Sigmoid colon (tissue), 6 donors: ENCODE measurements at regions not wholly inside any gene's neighbourhood (a gene's known extent, or its start where the extent isn't known, plus 50 kb on each side); places are given as distances from the start of the nearest gene placed in this dataset.

Experiments used
- DNase-seq: peaks from one replicate; pipeline ENCODE4 v3.0.0-alpha.2; 2019
- H3K27ac ChIP-seq, 4 donors: fragments of 200-600 bp; sonication (generic); one replicate each; pipeline ENCODE4 v1.5.1; 2016 to 2019; ENCODE audit warnings: mild to moderate bottlenecking in 1 of 4
- H3K27me3 ChIP-seq, 3 donors: fragments of 200-600 bp; sonication (generic); one replicate each; pipeline ENCODE4 v1.5.1; 2019; ENCODE audit warnings: mild to moderate bottlenecking in 1 of 3
- H3K36me3 ChIP-seq, 4 donors: fragments of 200-600 bp; sonication (generic); one replicate each; pipeline ENCODE4 v1.5.1; 2016 to 2019
- H3K4me1 ChIP-seq, 4 donors: fragments of 200-600 bp; sonication (generic); one replicate each; pipeline ENCODE4 v1.5.1; 2017 to 2019
- H3K4me3 ChIP-seq, 4 donors: fragments of 200-600 bp; sonication (generic); one replicate each; pipeline ENCODE4 v1.5.1; 2017 to 2019; ENCODE audit warnings: mild to moderate bottlenecking in 2 of 4, moderate library complexity in 1 of 4
- H3K9me3 ChIP-seq, 4 donors: fragments of 200-600 bp in 3 of 4; sonication (generic) in 3 of 4; one replicate each; pipeline versions ENCODE4 v1.5.1 to v1.6.1; 2013 to 2019
- EP300 ChIP-seq, 4 donors: sonication (generic); formaldehyde crosslinking; IDR thresholded peaks; one replicate each; pipeline ENCODE4 v1.6.1; 2017; ENCODE audit warnings: antibody characterized with exemption in 4 of 4
- POLR2A ChIP-seq, 2 donors: fragments of 450-650 bp; IDR thresholded peaks; one replicate each; pipeline ENCODE4 v1.6.1; 2016; ENCODE audit warnings: antibody characterized with exemption in 2 of 2, mild to moderate bottlenecking in 2 of 2, moderate library complexity in 2 of 2
- POLR2AphosphoS5 ChIP-seq, 4 donors: sonication (generic); formaldehyde crosslinking; IDR thresholded peaks; one replicate each; pipeline ENCODE4 v1.6.1; 2017; ENCODE audit warnings: antibody characterized with exemption in 4 of 4
- WGBS, 2 donors: extraction: QIAGEN DNeasy Blood & Tissue Kit; methylation state at CpG; one replicate each; pipeline ENCODE4 v1.1.7; 2013; 5-methylcytosine and 5-hydroxymethylcytosine counted together
- intact Hi-C: fragments of 100-400 bp; cut with DNase I; formaldehyde crosslinking; loops from one replicate; pipeline ENCODE4 v1.15.1; 2023
- TF ChIP-seq, protein P1 (sequence below), 4 experiments: fragments of 450-650 bp in 3 of 4; fragments of 200-600 bp in 1 of 4; IDR thresholded peaks; one replicate each; pipeline ENCODE4 v1.5.1; 2016 to 2019; ENCODE audit warnings: antibody characterized with exemption in 4 of 4, mild to moderate bottlenecking in 3 of 4, moderate library complexity in 2 of 4
- donor health status: healthy with polysubstance abuse.
- donor health status: healthy.

DNA sequence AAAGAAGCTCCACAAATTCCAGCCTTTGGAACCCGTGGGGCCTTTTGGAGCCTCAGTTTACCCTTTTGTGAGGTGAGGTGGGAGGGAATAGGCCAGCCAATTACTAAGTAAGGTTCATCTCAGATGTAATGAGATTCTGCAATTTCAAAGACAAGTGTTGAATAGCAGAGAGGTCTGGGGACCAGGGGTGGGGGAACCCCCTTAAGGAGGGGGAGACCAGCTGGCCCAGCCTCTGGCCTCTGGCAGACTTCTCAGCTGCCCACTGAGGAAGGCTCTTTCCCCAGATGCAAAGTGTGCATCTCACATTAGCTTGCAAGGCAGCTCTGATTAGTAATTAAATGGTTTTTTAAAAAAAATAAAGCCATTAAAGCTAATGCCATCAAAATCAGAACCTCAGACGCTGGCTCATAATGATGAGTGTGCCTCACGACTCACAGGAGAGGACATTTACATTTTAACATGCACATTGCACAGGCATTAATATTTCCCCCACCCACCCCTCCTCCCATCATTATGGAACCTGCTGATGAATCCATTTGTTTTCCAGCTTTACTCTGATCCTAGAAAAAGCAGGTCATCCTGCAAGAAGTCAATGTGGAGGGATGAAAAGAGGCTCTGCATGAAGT, 176.7 kb upstream of the TLE3 start:
- 83 to 84% methylated on average over 3 of the region's 3 CpGs for WGBS, 2 donors
- Histone ChIP-seq H3K27me3 (no peaks in the 10 kb centered on the region), H3K27ac (no peak overlapping the region), H3K4me1 (peaks cover 0 to 28% (median 27%) of the 10 kb centered on the region in 4 donors), H3K36me3 (no peaks in the 10 kb centered on the region), H3K4me3 (no peak overlapping the region), H3K9me3 (no peaks in the 10 kb centered on the region)
- TF ChIP-seq, protein P1, sequence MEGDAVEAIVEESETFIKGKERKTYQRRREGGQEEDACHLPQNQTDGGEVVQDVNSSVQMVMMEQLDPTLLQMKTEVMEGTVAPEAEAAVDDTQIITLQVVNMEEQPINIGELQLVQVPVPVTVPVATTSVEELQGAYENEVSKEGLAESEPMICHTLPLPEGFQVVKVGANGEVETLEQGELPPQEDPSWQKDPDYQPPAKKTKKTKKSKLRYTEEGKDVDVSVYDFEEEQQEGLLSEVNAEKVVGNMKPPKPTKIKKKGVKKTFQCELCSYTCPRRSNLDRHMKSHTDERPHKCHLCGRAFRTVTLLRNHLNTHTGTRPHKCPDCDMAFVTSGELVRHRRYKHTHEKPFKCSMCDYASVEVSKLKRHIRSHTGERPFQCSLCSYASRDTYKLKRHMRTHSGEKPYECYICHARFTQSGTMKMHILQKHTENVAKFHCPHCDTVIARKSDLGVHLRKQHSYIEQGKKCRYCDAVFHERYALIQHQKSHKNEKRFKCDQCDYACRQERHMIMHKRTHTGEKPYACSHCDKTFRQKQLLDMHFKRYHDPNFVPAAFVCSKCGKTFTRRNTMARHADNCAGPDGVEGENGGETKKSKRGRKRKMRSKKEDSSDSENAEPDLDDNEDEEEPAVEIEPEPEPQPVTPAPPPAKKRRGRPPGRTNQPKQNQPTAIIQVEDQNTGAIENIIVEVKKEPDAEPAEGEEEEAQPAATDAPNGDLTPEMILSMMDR (IDR thresholded peaks at IDR 0.05): no peak
- no peak for TF ChIP-seq EP300 (IDR thresholded peaks at IDR 0.05)
- no peak for TF ChIP-seq POLR2AphosphoS5 (IDR thresholded peaks at IDR 0.05)
- TF ChIP-seq POLR2A (IDR thresholded peaks at IDR 0.05): no peak
- intact Hi-C loops: loop anchor here (5.0 kb wide), 2 partner anchors 48 to 63 kb away; no protein-coding TSS in a partner anchor
- DNase-seq: no peak

DNA sequence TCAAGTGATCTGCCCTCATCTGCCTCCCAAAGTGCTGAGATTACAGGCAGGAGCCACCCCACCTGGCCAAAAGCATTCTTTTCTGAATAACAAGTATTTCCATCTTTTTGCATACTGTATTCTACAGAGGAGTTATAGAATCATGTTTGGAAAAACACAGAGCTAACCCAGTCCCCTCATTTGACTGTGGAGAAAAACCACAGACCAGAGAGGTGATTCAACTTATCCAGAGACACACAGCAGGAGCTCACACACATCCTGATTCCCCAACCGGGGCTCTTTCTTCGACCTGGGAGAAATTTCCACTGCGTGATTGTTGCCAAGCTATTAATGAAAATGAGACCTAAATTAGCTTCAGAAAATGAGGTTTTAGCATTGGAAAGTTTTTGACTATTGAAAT, 176.1 kb upstream of the TLE3 start:
- no peak for TF ChIP-seq POLR2A (IDR thresholded peaks at IDR 0.05)
- TF ChIP-seq, protein P1 (IDR thresholded peaks at IDR 0.05): no peak
- TF ChIP-seq EP300 (IDR thresholded peaks at IDR 0.05): no peak
- TF ChIP-seq POLR2AphosphoS5 (IDR thresholded peaks at IDR 0.05): no peak
- no peaks in the 10 kb centered on the region for H3K36me3 ChIP-seq
- no peak overlapping the region for H3K27ac ChIP-seq
- intact Hi-C loops: loop anchor here (5.0 kb wide), 2 partner anchors 48 to 63 kb away; no protein-coding TSS in a partner anchor
- no peak for DNase-seq
- no peaks in the 10 kb centered on the region for H3K9me3 ChIP-seq
- 83 to 91% methylated on average over 3 of the region's 3 CpGs for WGBS, 2 donors
- no peak overlapping the region for H3K4me3 ChIP-seq
- H3K4me1 ChIP-seq: peaks cover 0 to 33% (median 33%) of the 10 kb centered on the region in 4 donors
- no peaks in the 10 kb centered on the region for H3K27me3 ChIP-seq

DNA sequence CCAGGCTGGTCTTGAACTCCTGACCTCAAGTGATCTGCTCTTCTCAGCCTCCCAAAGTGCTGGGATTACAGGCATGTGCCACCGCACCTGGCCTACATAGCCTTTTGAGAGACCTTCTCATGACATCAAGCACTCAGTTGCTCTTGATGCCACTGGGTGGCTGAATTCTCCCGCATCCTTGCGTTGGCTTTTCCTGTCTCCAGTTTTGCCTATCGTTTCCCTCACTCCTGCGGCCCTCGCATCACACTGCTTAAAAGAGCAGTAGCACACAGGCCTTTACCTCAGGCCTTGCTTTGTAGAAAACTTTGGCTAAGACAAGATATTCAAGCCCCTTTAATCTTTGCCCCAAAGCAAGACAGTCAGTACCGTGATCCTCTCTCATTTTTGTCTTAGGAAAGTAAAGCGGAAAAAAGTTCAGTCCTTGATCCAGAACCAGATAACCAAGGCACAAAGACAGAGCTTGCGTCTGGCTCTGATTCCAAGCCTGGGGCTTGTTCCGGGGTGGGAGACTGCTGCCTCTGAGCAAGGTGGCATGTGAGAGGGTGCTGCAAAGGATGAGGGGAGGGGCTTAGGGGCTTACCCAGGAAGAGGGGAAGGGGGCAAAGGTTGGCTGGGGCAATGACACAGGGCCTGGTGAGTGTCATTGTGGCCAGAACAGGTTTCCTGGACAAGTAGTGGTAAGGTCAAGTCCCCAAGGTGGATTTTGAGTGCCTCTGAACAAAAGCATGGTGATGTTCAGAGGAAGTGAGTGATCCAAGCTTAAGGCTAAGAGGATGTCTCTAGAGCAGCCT, 175.0 kb upstream of the TLE3 start:
- H3K36me3 ChIP-seq: no peaks in the 10 kb centered on the region
- no peak for TF ChIP-seq POLR2A (IDR thresholded peaks at IDR 0.05)
- TF ChIP-seq, protein P1 (IDR thresholded peaks at IDR 0.05): no peak
- H3K4me3 ChIP-seq: no peak overlapping the region
- WGBS, 2 donors: 96% methylated on average over 10 of the region's 10 CpGs
- DNase-seq: peak; percentile 40
- H3K27me3 ChIP-seq: no peaks in the 10 kb centered on the region
- intact Hi-C loops: loop anchor here (5.0 kb wide), 2 partner anchors 50 to 65 kb away; no protein-coding TSS in a partner anchor
- H3K27ac ChIP-seq: no peak overlapping the region
- peaks cover 0 to 41% (median 36%) of the 10 kb centered on the region in 4 donors for H3K4me1 ChIP-seq
- no peaks in the 10 kb centered on the region for H3K9me3 ChIP-seq

DNA sequence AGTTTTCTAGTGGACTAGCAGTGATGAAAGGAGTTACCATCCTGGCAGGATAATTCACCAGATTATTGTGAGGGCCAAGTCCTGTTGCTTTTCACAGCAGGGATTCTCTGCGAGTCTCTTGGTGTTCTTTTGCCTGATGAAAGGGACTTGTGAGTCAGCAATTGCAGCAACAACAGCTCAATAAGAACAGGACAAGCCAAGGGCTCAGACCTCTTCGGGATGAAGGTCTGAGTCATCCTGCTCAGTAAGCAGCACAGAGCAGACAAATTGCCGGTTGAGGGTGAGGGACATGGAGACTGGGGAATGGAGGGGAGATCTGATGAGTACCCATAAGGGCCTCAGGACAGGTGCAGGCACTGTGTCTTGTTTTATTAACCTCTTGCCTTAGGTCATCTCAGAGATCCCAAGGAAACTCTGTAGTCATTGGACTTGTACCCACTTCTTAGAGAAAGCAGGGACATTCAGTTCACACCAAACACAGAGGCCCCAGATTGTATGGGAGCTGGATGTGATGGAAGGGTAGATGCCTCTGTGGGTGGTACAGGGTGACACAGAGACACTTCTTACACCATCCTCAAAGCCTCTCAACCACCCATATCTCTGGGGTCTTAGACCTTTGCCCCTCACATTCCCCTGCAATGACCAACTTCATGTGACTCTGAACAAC, 173.8 kb upstream of the TLE3 start:
- Histone ChIP-seq H3K9me3 (no peaks in the 10 kb centered on the region), H3K36me3 (no peaks in the 10 kb centered on the region), H3K27me3 (no peaks in the 10 kb centered on the region), H3K4me1 (peaks cover 0 to 52% (median 44%) of the 10 kb centered on the region in 4 donors), H3K4me3 (no peak overlapping the region), H3K27ac (peak overlapping the region; percentile 55 to 82 (median 66))
- 50 to 62% methylated on average over 3 of the region's 3 CpGs for WGBS, 2 donors
- TF ChIP-seq EP300 (IDR thresholded peaks at IDR 0.05) (no peak), POLR2AphosphoS5 (IDR thresholded peaks at IDR 0.05) (peak; percentile 42 to 79 (median 52))
- peak; percentile 89 for DNase-seq
- intact Hi-C loops: loop anchor here (2.0 to 5.0 kb wide), 3 partner anchors 51 to 175 kb away; partner anchors contain the start of gene TLE3

DNA sequence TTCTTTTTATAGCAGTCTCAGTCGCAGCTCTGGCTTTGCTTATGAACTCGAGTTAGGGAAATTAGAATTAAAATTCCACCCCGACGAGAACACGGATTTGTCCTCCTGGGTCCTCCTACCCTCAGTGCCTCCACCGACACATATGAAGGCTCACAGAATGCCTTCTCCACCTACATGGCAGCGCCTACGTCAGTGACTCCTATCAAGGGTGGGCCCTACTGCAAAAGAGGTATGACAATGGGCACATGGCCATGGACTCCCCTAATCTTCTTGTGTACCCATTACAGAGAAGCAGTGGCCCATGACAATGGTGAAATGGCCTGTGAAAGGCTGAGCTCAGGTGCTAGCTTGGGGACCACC, 173.0 kb upstream of the TLE3 start:
- DNase-seq: no peak
- Histone ChIP-seq H3K36me3 (no peaks in the 10 kb centered on the region), H3K9me3 (no peaks in the 10 kb centered on the region), H3K27me3 (no peaks in the 10 kb centered on the region), H3K4me3 (no peak overlapping the region), H3K27ac (peak overlapping the region; percentile 55 to 82 (median 66)), H3K4me1 (peaks cover 0 to 60% (median 51%) of the 10 kb centered on the region in 4 donors)
- no peak for TF ChIP-seq POLR2A (IDR thresholded peaks at IDR 0.05)
- TF ChIP-seq EP300 (IDR thresholded peaks at IDR 0.05): no peak
- TF ChIP-seq POLR2AphosphoS5 (IDR thresholded peaks at IDR 0.05): no peak
- TF ChIP-seq, protein P1 (IDR thresholded peaks at IDR 0.05): no peak
- intact Hi-C loops: loop anchor here (2.0 to 5.0 kb wide), 3 partner anchors 52 to 174 kb away; partner anchors contain the start of gene TLE3
- WGBS, 2 donors: 75 to 91% methylated on average over 8 of the region's 8 CpGs
